Ectodermal cell (in vitro differentiated cells): ENCODE measurements at regions not wholly inside any gene's neighbourhood (a gene's known extent, or its start where the extent isn't known, plus 50 kb on each side); places are given as distances from the start of the nearest gene placed in this dataset.
A peak's percentile ranks its signal among the peaks of the same experiment; 100 is the strongest.
"Not testable (repeated sequence)": the region's sequence is repeated elsewhere in the genome, so short reads cannot be mapped to it uniquely, and the experiment has no call there.

Experiments used
- H3K27ac ChIP-seq: 2 replicates; pipeline ENCODE4 v1.7.0; 2013; ENCODE audit warnings: mild to moderate bottlenecking, low read depth, low read length; ENCODE audit not compliant: insufficient read depth, poor library complexity, severe bottlenecking
- H3K27me3 ChIP-seq: 2 replicates; pipeline ENCODE4 v1.7.0; 2013; ENCODE audit warnings: mild to moderate bottlenecking, low read length; ENCODE audit not compliant: insufficient read depth, control insufficient read depth, poor library complexity, severe bottlenecking
- H3K36me3 ChIP-seq: one replicate; pipeline ENCODE4 v1.7.0; 2013; ENCODE audit warnings: low read length; ENCODE audit not compliant: control insufficient read depth, insufficient read depth
- H3K4me1 ChIP-seq: one replicate; pipeline ENCODE4 v1.7.0; 2013; ENCODE audit warnings: low read length; ENCODE audit not compliant: control insufficient read depth, insufficient read depth
- H3K4me3 ChIP-seq: 2 replicates; pipeline ENCODE4 v1.7.0; 2013; ENCODE audit warnings: low read depth, low read length, control low read depth; ENCODE audit not compliant: insufficient read depth
- H3K9me3 ChIP-seq: 2 replicates; pipeline ENCODE4 v1.7.0; 2013; ENCODE audit warnings: mild to moderate bottlenecking, low read length, moderate library complexity; ENCODE audit not compliant: control insufficient read depth
- WGBS, 2 experiments: methylation state at CpG; one replicate each; pipeline ENCODE4 v1.1.7; 2013; ENCODE audit warnings: missing lambda C conversion rate in 2 of 2; 5-methylcytosine and 5-hydroxymethylcytosine counted together

- Histone ChIP-seq H3K27ac (peak overlapping the region; percentile 64), H3K36me3 (no peaks in the 10 kb centered on the region), H3K27me3 (no peaks in the 10 kb centered on the region), H3K4me3 (no peak overlapping the region), H3K4me1 (peaks cover 9% of the 10 kb centered on the region), H3K9me3 (no peaks in the 10 kb centered on the region)
- WGBS, 2 experiments: 85 to 87% methylated on average over 4 to 5 of the region's 5 CpGs
Observed at GRCh38 chr6:93848031-93848742, 428.8 kb upstream of the EPHA7 start.

GRCh38 chr6:93842178-93842577, 422.8 kb upstream of the EPHA7 start:
- Histone ChIP-seq H3K36me3 (no peaks in the 10 kb centered on the region), H3K4me3 (no peak overlapping the region), H3K4me1 (no peaks in the 10 kb centered on the region), H3K27me3 (no peaks in the 10 kb centered on the region), H3K27ac (no peak overlapping the region), H3K9me3 (no peaks in the 10 kb centered on the region)
- 60 to 100% methylated on average over 1 of the region's 1 CpG for WGBS, 2 experiments

- H3K36me3 ChIP-seq, H3K4me1 ChIP-seq, H3K27ac ChIP-seq, H3K27me3 ChIP-seq, H3K9me3 ChIP-seq: not testable (repeated sequence)
- H3K4me3 ChIP-seq: peak overlapping the region; percentile 46
- WGBS, 2 experiments: 47 to 54% methylated on average over 6 of the region's 8 CpGs
Observed at GRCh38 chr6:93835451-93836145, 416.2 kb upstream of the EPHA7 start.

- H3K27ac ChIP-seq, H3K27me3 ChIP-seq, H3K9me3 ChIP-seq, H3K36me3 ChIP-seq, H3K4me1 ChIP-seq: not testable (repeated sequence)
- WGBS, 2 experiments: 8 to 13% methylated on average over 8 of the region's 9 CpGs
- H3K4me3 ChIP-seq: peak overlapping the region; percentile 46
Observed at GRCh38 chr6:93835026-93835425, 415.7 kb upstream of the EPHA7 start.

GRCh38 chr6:93833326-93833725, 414.0 kb upstream of the EPHA7 start:
- 3% methylated on average over 12 of the region's 12 CpGs for WGBS, 2 experiments

GRCh38 chr6:93829757-93830156, 410.4 kb upstream of the EPHA7 start:
- H3K27ac ChIP-seq, H3K9me3 ChIP-seq, H3K36me3 ChIP-seq, H3K4me3 ChIP-seq, H3K4me1 ChIP-seq, H3K27me3 ChIP-seq: not testable (repeated sequence)

More at GRCh38 chr6:93833326-93833725, 414.0 kb upstream of the EPHA7 start:
- not testable (repeated sequence) for H3K36me3 ChIP-seq, H3K9me3 ChIP-seq, H3K27ac ChIP-seq, H3K4me1 ChIP-seq, H3K27me3 ChIP-seq
- H3K4me3 ChIP-seq: peak overlapping the region; percentile 28

- WGBS, 2 experiments: 80% methylated on average over 1 of the region's 1 CpG; no CpG with 5 or more reads in 1 of the 2 experiments
- H3K27ac ChIP-seq: no peak overlapping the region
- H3K4me3 ChIP-seq: no peak overlapping the region
- H3K9me3 ChIP-seq: no peaks in the 10 kb centered on the region
- H3K4me1 ChIP-seq: peaks cover 8% of the 10 kb centered on the region
- H3K27me3 ChIP-seq: no peaks in the 10 kb centered on the region
- no peaks in the 10 kb centered on the region for H3K36me3 ChIP-seq
Observed at GRCh38 chr6:93829009-93829408, 409.6 kb upstream of the EPHA7 start.

GRCh38 chr6:93828553-93828952, 409.2 kb upstream of the EPHA7 start:
- Histone ChIP-seq H3K27me3 (no peaks in the 10 kb centered on the region), H3K36me3 (no peaks in the 10 kb centered on the region), H3K9me3 (no peaks in the 10 kb centered on the region), H3K27ac (no peak overlapping the region), H3K4me1 (peaks cover 8% of the 10 kb centered on the region), H3K4me3 (no peak overlapping the region)
- WGBS, 2 experiments: 89 to 94% methylated on average over 1 to 2 of the region's 2 CpGs

GRCh38 chr6:93827728-93828127, 408.4 kb upstream of the EPHA7 start:
- 92 to 97% methylated on average over 1 of the region's 1 CpG for WGBS, 2 experiments
- Histone ChIP-seq H3K27me3 (no peaks in the 10 kb centered on the region), H3K9me3 (no peaks in the 10 kb centered on the region), H3K4me3 (no peak overlapping the region), H3K36me3 (no peaks in the 10 kb centered on the region), H3K27ac (no peak overlapping the region), H3K4me1 (peaks cover 8% of the 10 kb centered on the region)

GRCh38 chr6:93825950-93826349, 406.6 kb upstream of the EPHA7 start:
- Histone ChIP-seq H3K4me1 (peaks cover 8% of the 10 kb centered on the region), H3K9me3 (no peaks in the 10 kb centered on the region), H3K36me3 (no peaks in the 10 kb centered on the region), H3K4me3 (no peak overlapping the region), H3K27ac (no peak overlapping the region), H3K27me3 (no peaks in the 10 kb centered on the region)
